OCI-LY3 (cell line): ENCODE measurements at regions not wholly inside any gene's neighbourhood (a gene's known extent, or its start where the extent isn't known, plus 50 kb on each side); places are given as distances from the start of the nearest gene placed in this dataset.

Source experiments
- CTCF ChIP-seq: fragments of 200-600, 300-600 bp; sonication (generic); IDR thresholded peaks from 2 replicates; pipeline ENCODE4 v1.5.1; 2014; ENCODE audit warnings: antibody characterized with exemption, low read length, low read depth
- EZH2phosphoT487 ChIP-seq: fragments of 200-600 bp; shearing (Covaris generic); IDR thresholded peaks from 2 replicates; pipeline ENCODE4 v1.6.1; 2018; ENCODE audit warnings: antibody characterized with exemption, mixed run types, low read depth

DNA sequence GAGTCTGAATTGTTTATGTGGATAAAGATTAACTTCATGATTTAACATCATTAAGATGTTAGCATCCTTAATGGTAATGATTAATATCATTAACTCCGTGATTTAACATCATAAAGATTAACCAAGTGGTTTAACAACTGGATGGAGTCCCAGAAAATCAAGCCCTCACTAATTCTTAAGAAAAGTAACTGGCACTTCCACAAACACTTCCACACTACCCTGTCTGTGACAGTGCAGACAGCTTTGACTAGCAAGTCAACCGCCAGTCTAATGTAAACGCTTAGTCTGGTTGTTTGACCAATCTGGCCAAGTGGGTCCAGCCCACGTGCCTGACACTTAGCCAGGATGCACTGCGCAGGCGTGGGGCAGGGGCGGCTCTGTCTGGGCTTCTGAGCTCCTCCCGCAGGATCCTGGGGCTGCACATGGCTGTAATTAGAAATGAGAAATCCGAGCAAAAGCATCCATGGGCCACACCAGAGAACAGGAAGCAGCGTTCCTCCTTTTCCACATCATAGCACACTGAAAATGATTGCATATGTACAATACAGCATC is 424.2 kb downstream of the FOXA2 start:
- TF ChIP-seq EZH2phosphoT487 (no peak), CTCF (no peak)
